ENCODE measurements at regions not wholly inside any gene's neighbourhood (a gene's known extent, or its start where the extent isn't known, plus 50 kb on each side); places are given as distances from the start of the nearest gene placed in this dataset.

DNA sequence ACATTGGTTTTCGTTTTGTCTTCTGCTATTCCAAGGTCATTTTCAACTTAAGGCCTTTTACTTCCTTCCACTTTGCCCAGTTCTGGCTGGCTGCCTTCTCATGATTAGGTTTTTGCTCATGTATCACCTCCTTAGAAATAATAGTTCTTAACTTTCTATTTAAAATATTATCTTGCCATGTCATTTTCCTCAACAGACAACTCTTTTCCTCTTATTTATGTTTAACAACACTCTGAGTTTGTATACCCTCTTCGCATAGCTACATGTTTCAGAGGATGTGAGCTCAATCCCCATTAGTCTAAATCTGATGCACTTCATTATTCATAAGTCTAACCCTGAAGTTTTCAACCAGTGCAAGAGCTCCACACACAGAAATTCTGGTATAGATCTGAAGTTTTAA is 299.1 kb downstream of the BCHE start:
- no peaks in the 10 kb centered on the region for H3K27me3 ChIP-seq (ENCODE audit: control insufficient read depth in 1 of 2, insufficient read depth in 2 of 2, low read length in 2 of 2)
- H3K4me3 ChIP-seq (replicated peaks in 1 of 3; ENCODE audit: insufficient read depth in 1 of 3, low read depth in 2 of 3, low read length in 3 of 3): no peak overlapping the region
- H4K20me1 ChIP-seq (ENCODE audit: insufficient read depth, low read length): no peaks in the 10 kb centered on the region
- no peak overlapping the region for H2AFZ ChIP-seq (ENCODE audit: low read length)
- H3K27ac ChIP-seq (ENCODE audit: extremely low read length, insufficient read depth, low read length): no peak overlapping the region
- H3K9ac ChIP-seq (ENCODE audit: insufficient read depth, low read depth, low read length): no peak overlapping the region
- no peaks in the 10 kb centered on the region for H3K79me2 ChIP-seq (ENCODE audit: insufficient read depth, low read length)
- in situ Hi-C loops (cut with HindIII; ENCODE audit: extremely low pct_ligation_motif_present, low pct_unique_long_range_greater_than_20kb): no loop called here
- H3K4me1 ChIP-seq (ENCODE audit: insufficient read depth, low read length): no peaks in the 10 kb centered on the region
- 2% methylated on average over 2 of the region's 2 CpGs for WGBS (ENCODE audit: low lambda C conversion rate)
- no peak for DNase-seq (ENCODE audit: low spot score)
- TF ChIP-seq, protein P1, sequence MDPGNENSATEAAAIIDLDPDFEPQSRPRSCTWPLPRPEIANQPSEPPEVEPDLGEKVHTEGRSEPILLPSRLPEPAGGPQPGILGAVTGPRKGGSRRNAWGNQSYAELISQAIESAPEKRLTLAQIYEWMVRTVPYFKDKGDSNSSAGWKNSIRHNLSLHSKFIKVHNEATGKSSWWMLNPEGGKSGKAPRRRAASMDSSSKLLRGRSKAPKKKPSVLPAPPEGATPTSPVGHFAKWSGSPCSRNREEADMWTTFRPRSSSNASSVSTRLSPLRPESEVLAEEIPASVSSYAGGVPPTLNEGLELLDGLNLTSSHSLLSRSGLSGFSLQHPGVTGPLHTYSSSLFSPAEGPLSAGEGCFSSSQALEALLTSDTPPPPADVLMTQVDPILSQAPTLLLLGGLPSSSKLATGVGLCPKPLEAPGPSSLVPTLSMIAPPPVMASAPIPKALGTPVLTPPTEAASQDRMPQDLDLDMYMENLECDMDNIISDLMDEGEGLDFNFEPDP (CRISPR knock-in tag; conservative IDR thresholded peaks at IDR 0.05): no peak
- no peak for TF ChIP-seq GLI4 (CRISPR knock-in tag; IDR thresholded peaks at IDR 0.05; ENCODE audit: borderline replicate concordance)
- no peak for TF ChIP-seq RARA (CRISPR knock-in tag; IDR thresholded peaks at IDR 0.05)
- TF ChIP-seq, protein P2, sequence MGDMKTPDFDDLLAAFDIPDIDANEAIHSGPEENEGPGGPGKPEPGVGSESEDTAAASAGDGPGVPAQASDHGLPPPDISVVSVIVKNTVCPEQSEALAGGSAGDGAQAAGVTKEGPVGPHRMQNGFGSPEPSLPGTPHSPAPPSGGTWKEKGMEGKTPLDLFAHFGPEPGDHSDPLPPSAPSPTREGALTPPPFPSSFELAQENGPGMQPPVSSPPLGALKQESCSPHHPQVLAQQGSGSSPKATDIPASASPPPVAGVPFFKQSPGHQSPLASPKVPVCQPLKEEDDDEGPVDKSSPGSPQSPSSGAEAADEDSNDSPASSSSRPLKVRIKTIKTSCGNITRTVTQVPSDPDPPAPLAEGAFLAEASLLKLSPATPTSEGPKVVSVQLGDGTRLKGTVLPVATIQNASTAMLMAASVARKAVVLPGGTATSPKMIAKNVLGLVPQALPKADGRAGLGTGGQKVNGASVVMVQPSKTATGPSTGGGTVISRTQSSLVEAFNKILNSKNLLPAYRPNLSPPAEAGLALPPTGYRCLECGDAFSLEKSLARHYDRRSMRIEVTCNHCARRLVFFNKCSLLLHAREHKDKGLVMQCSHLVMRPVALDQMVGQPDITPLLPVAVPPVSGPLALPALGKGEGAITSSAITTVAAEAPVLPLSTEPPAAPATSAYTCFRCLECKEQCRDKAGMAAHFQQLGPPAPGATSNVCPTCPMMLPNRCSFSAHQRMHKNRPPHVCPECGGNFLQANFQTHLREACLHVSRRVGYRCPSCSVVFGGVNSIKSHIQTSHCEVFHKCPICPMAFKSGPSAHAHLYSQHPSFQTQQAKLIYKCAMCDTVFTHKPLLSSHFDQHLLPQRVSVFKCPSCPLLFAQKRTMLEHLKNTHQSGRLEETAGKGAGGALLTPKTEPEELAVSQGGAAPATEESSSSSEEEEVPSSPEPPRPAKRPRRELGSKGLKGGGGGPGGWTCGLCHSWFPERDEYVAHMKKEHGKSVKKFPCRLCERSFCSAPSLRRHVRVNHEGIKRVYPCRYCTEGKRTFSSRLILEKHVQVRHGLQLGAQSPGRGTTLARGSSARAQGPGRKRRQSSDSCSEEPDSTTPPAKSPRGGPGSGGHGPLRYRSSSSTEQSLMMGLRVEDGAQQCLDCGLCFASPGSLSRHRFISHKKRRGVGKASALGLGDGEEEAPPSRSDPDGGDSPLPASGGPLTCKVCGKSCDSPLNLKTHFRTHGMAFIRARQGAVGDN (CRISPR knock-in tag; IDR thresholded peaks at IDR 0.05): no peak
- TF ChIP-seq, protein P3, sequence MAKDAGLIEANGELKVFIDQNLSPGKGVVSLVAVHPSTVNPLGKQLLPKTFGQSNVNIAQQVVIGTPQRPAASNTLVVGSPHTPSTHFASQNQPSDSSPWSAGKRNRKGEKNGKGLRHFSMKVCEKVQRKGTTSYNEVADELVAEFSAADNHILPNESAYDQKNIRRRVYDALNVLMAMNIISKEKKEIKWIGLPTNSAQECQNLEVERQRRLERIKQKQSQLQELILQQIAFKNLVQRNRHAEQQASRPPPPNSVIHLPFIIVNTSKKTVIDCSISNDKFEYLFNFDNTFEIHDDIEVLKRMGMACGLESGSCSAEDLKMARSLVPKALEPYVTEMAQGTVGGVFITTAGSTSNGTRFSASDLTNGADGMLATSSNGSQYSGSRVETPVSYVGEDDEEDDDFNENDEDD (CRISPR knock-in tag; IDR thresholded peaks at IDR 0.05; ENCODE audit: borderline replicate concordance): no peak
- no peak for TF ChIP-seq ZNF451 (CRISPR knock-in tag; IDR thresholded peaks at IDR 0.05)
- no peak for TF ChIP-seq ZFX (CRISPR knock-in tag; IDR thresholded peaks at IDR 0.05; ENCODE audit: low read depth)
- TF ChIP-seq ZNF547 (CRISPR knock-in tag; IDR thresholded peaks at IDR 0.05): no peak
- ChIA-PET CTCF (ENCODE audit: low intra/inter-chr PET ratio, low total read pairs) (no interaction called here), POLR2A (no interaction called here)
- no peak for FAIRE-seq
- intact Hi-C loops (cut with micrococcal nuclease; ENCODE audit: unreplicated experiment): no loop called here
- H3K36me3 ChIP-seq (replicated peaks in 1 of 2; ENCODE audit: control insufficient read depth in 1 of 2, insufficient read depth in 2 of 2, low read length in 2 of 2): no peaks in the 10 kb centered on the region
- H3K4me2 ChIP-seq (ENCODE audit: low read depth, low read length): no peak overlapping the region
- no TSS peak for BruUV-seq (replicated peaks)
- H3K9me3 ChIP-seq (ENCODE audit: low read length): no peaks in the 10 kb centered on the region
- ATAC-seq: no peak
